ENCODE measurements at regions not wholly inside any gene's neighbourhood (a gene's known extent, or its start where the extent isn't known, plus 50 kb on each side); places are given as distances from the start of the nearest gene placed in this dataset.

GRCh38 chr11:121688055-121688491 is 235.3 kb upstream of the SORL1-AS1 start:
- Histone ChIP-seq H3K4me3 (no peak overlapping the region), H3K27ac (no peak overlapping the region), H3K9me3 (no peaks in the 10 kb centered on the region), H3K27me3 (no peaks in the 10 kb centered on the region), H3K36me3 (no peaks in the 10 kb centered on the region), H3K4me1 (no peaks in the 10 kb centered on the region)
- TF ChIP-seq, protein P1, sequence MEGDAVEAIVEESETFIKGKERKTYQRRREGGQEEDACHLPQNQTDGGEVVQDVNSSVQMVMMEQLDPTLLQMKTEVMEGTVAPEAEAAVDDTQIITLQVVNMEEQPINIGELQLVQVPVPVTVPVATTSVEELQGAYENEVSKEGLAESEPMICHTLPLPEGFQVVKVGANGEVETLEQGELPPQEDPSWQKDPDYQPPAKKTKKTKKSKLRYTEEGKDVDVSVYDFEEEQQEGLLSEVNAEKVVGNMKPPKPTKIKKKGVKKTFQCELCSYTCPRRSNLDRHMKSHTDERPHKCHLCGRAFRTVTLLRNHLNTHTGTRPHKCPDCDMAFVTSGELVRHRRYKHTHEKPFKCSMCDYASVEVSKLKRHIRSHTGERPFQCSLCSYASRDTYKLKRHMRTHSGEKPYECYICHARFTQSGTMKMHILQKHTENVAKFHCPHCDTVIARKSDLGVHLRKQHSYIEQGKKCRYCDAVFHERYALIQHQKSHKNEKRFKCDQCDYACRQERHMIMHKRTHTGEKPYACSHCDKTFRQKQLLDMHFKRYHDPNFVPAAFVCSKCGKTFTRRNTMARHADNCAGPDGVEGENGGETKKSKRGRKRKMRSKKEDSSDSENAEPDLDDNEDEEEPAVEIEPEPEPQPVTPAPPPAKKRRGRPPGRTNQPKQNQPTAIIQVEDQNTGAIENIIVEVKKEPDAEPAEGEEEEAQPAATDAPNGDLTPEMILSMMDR (IDR thresholded peaks at IDR 0.05): no peak
- TF ChIP-seq POLR2A (IDR thresholded peaks at IDR 0.05): no peak
- no peak for DNase-seq

GRCh38 chr11:121683791-121684190 is 231.0 kb upstream of the SORL1-AS1 start:
- Histone ChIP-seq H3K4me3 (no peak overlapping the region), H3K9me3 (no peaks in the 10 kb centered on the region), H3K27ac (no peak overlapping the region), H3K27me3 (no peaks in the 10 kb centered on the region), H3K36me3 (no peaks in the 10 kb centered on the region), H3K4me1 (no peaks in the 10 kb centered on the region)
- DNase-seq: no peak
- no peak for TF ChIP-seq POLR2A (IDR thresholded peaks at IDR 0.05)

Small RNA genes in the stretch of these regions (small RNA-seq; reads per million reads assigned to genes)
- 0 reads per million in 2 donors for gene RNU6-256P

Data from Peyer's patch (tissue), 4 donors.